ENCODE measurements at regions not wholly inside any gene's neighbourhood (a gene's known extent, or its start where the extent isn't known, plus 50 kb on each side); places are given as distances from the start of the nearest gene placed in this dataset.

- TF ChIP-seq EP300 (IDR thresholded peaks at IDR 0.05; ENCODE audit: low read depth) (no peak), POLR2A (IDR thresholded peaks at IDR 0.05) (no peak), POLR2AphosphoS5 (IDR thresholded peaks at IDR 0.05) (no peak), CTCF (IDR thresholded peaks at IDR 0.05) (no peak)
- in situ Hi-C loops (cut with MboI; ENCODE audit: low pct_ligation_motif_present in 1 of 4, low pct_unique_long_range_greater_than_20kb in 1 of 4, low sequenced_read_pairs in 3 of 4) (no loop called here), intact Hi-C loops (cut with DNase I; ENCODE audit: low total_unique reads) (no loop called here)
- no peak for DNase-seq
- no peak overlapping the region for H3K4me3 ChIP-seq
- no peaks in the 10 kb centered on the region for H3K36me3 ChIP-seq
- no peak overlapping the region for H3K27ac ChIP-seq
- H3K27me3 ChIP-seq: no peaks in the 10 kb centered on the region
- no peaks in the 10 kb centered on the region for H3K9me3 ChIP-seq
- 82 to 89% methylated on average over 2 of the region's 2 CpGs for WGBS, 2 donors (ENCODE audit: low coverage in 1 of 2)
- H3K4me1 ChIP-seq: no peaks in the 10 kb centered on the region
These were observed 236.4 kb upstream of the TTC29 start for GRCh38 chr4:147182041-147182440.

GRCh38 chr4:147192679-147193078 lies 247.0 kb upstream of the TTC29 start:
- in situ Hi-C loops (cut with MboI; ENCODE audit: low pct_ligation_motif_present in 1 of 4, low pct_unique_long_range_greater_than_20kb in 1 of 4, low sequenced_read_pairs in 3 of 4): no loop called here
- no peak overlapping the region for H3K27ac ChIP-seq
- no peak for TF ChIP-seq CTCF (IDR thresholded peaks at IDR 0.05)
- TF ChIP-seq POLR2A (IDR thresholded peaks at IDR 0.05): no peak
- no peak for TF ChIP-seq POLR2AphosphoS5 (IDR thresholded peaks at IDR 0.05)
- no peaks in the 10 kb centered on the region for H3K4me1 ChIP-seq
- DNase-seq: no peak
- no peak overlapping the region for H3K4me3 ChIP-seq
- intact Hi-C loops (cut with DNase I; ENCODE audit: low total_unique reads): loop anchor here (5.0 kb wide), 1 partner anchor 1870 kb away; no protein-coding TSS in a partner anchor
- no peaks in the 10 kb centered on the region for H3K36me3 ChIP-seq
- no peaks in the 10 kb centered on the region for H3K27me3 ChIP-seq
- no peaks in the 10 kb centered on the region for H3K9me3 ChIP-seq

GRCh38 chr4:147194114-147194513 lies 248.4 kb upstream of the TTC29 start:
- no peak for TF ChIP-seq POLR2A (IDR thresholded peaks at IDR 0.05)
- no peak for TF ChIP-seq POLR2AphosphoS5 (IDR thresholded peaks at IDR 0.05)
- TF ChIP-seq CTCF (IDR thresholded peaks at IDR 0.05): no peak
- TF ChIP-seq EP300 (IDR thresholded peaks at IDR 0.05; ENCODE audit: low read depth): no peak
- intact Hi-C loops (cut with DNase I; ENCODE audit: low total_unique reads): loop anchor here (5.0 kb wide), 1 partner anchor 1872 kb away; no protein-coding TSS in a partner anchor
- Histone ChIP-seq H3K4me3 (no peak overlapping the region), H3K9me3 (no peaks in the 10 kb centered on the region), H3K36me3 (no peaks in the 10 kb centered on the region), H3K27ac (no peak overlapping the region), H3K27me3 (no peaks in the 10 kb centered on the region), H3K4me1 (no peaks in the 10 kb centered on the region)
- DNase-seq: no peak
- WGBS, 2 donors (ENCODE audit: low coverage in 1 of 2): 14 to 46% methylated on average over 1 to 3 of the region's 3 CpGs
- in situ Hi-C loops (cut with MboI; ENCODE audit: low pct_ligation_motif_present in 1 of 4, low pct_unique_long_range_greater_than_20kb in 1 of 4, low sequenced_read_pairs in 3 of 4): no loop called here

GRCh38 chr4:147194604-147195003 lies 248.9 kb upstream of the TTC29 start:
- H3K4me3 ChIP-seq: no peak overlapping the region
- in situ Hi-C loops (cut with MboI; ENCODE audit: low pct_ligation_motif_present in 1 of 4, low pct_unique_long_range_greater_than_20kb in 1 of 4, low sequenced_read_pairs in 3 of 4) (no loop called here), intact Hi-C loops (cut with DNase I; ENCODE audit: low total_unique reads) (loop anchor here (5.0 kb wide), 1 partner anchor 1872 kb away; no protein-coding TSS in a partner anchor)
- TF ChIP-seq EP300 (IDR thresholded peaks at IDR 0.05; ENCODE audit: low read depth): no peak
- TF ChIP-seq POLR2A (IDR thresholded peaks at IDR 0.05): no peak
- TF ChIP-seq CTCF (IDR thresholded peaks at IDR 0.05): no peak
- TF ChIP-seq POLR2AphosphoS5 (IDR thresholded peaks at IDR 0.05): no peak
- no peaks in the 10 kb centered on the region for H3K27me3 ChIP-seq
- DNase-seq: no peak
- H3K9me3 ChIP-seq: no peaks in the 10 kb centered on the region
- no peaks in the 10 kb centered on the region for H3K36me3 ChIP-seq
- no peak overlapping the region for H3K27ac ChIP-seq
- no peaks in the 10 kb centered on the region for H3K4me1 ChIP-seq
- 73 to 82% methylated on average over 2 to 3 of the region's 3 CpGs for WGBS, 2 donors (ENCODE audit: low coverage in 1 of 2)
